ENCODE measurements at regions not wholly inside any gene's neighbourhood (a gene's known extent, or its start where the extent isn't known, plus 50 kb on each side); places are given as distances from the start of the nearest gene placed in this dataset.

DNA sequence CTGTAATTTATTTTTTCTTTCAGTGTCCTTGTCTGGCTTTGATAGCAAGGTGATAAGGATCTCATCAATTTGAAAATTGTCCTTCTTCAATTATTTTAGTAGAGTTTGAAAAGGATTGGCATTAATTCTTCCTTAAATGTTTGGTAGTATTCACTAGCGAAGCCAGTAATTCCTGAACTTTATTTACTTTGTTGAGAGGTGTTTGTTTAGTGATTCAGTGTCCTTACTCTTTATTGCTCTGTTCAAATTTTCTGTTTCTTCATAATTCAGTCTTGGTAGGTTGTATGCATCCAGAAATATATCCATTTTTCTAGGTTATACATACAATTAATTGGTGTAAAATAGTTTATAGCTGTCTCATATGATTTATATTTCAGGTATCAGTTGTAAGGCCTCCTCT, 676.7 kb upstream of the POU3F3 start:
- TF ChIP-seq CTCF (IDR thresholded peaks at IDR 0.05; ENCODE audit: poor library complexity, severe bottlenecking) (no peak), EP300 (conservative IDR thresholded peaks at IDR 0.05; ENCODE audit: poor library complexity, severe bottlenecking) (no peak), TAF1 (IDR thresholded peaks at IDR 0.05; ENCODE audit: low read depth) (no peak)
- TF ChIP-seq, protein P1, sequence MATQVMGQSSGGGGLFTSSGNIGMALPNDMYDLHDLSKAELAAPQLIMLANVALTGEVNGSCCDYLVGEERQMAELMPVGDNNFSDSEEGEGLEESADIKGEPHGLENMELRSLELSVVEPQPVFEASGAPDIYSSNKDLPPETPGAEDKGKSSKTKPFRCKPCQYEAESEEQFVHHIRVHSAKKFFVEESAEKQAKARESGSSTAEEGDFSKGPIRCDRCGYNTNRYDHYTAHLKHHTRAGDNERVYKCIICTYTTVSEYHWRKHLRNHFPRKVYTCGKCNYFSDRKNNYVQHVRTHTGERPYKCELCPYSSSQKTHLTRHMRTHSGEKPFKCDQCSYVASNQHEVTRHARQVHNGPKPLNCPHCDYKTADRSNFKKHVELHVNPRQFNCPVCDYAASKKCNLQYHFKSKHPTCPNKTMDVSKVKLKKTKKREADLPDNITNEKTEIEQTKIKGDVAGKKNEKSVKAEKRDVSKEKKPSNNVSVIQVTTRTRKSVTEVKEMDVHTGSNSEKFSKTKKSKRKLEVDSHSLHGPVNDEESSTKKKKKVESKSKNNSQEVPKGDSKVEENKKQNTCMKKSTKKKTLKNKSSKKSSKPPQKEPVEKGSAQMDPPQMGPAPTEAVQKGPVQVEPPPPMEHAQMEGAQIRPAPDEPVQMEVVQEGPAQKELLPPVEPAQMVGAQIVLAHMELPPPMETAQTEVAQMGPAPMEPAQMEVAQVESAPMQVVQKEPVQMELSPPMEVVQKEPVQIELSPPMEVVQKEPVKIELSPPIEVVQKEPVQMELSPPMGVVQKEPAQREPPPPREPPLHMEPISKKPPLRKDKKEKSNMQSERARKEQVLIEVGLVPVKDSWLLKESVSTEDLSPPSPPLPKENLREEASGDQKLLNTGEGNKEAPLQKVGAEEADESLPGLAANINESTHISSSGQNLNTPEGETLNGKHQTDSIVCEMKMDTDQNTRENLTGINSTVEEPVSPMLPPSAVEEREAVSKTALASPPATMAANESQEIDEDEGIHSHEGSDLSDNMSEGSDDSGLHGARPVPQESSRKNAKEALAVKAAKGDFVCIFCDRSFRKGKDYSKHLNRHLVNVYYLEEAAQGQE (IDR thresholded peaks at IDR 0.05; ENCODE audit: borderline replicate concordance), result no peak
